ENCODE measurements at regions not wholly inside any gene's neighbourhood (a gene's known extent, or its start where the extent isn't known, plus 50 kb on each side); places are given as distances from the start of the nearest gene placed in this dataset.
"Not testable (repeated sequence)": the region's sequence is repeated elsewhere in the genome, so short reads cannot be mapped to it uniquely, and the experiment has no call there.

DNA sequence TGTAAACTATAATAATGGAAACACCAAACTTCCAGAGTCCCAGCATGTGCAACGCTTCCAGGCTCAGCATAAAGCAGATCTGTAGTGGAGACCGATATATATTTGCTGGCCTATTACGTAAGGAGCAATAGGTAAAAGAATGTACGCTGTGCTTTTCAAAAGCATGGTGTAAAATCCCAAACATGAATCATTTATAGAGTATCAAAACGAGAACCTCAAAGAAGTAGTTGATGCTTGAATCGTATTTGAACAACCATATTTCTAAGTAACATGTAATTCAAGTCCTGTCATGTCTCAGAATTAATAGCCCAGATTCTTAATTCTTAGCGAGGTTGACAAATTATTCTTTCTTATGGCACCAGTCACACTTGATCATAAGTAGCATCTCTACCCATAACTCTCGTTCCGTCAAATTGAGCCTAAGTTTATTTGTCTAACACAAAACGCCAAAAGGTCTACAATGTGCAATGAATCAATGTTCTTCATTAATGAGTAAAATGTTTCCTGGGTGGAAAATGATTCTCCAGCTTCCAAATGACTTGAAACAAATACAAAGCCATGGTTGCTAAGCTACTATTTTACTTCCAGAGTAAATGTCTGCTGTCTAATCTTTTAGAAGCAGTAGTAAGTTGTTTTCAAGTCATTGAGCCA, 811.5 kb upstream of the FRG1 start:
- H3K4me1 Mint-ChIP-seq, result no peaks in the 10 kb centered on the region
- peaks cover 2% of the 10 kb centered on the region for H3K9me3 Mint-ChIP-seq
- H3K27me3 Mint-ChIP-seq, result no peaks in the 10 kb centered on the region
- ATAC-seq, result no peak
- no peaks in the 10 kb centered on the region for H3K36me3 Mint-ChIP-seq
- no peak overlapping the region for H3K27ac Mint-ChIP-seq
- no peak overlapping the region for H3K4me3 Mint-ChIP-seq

DNA sequence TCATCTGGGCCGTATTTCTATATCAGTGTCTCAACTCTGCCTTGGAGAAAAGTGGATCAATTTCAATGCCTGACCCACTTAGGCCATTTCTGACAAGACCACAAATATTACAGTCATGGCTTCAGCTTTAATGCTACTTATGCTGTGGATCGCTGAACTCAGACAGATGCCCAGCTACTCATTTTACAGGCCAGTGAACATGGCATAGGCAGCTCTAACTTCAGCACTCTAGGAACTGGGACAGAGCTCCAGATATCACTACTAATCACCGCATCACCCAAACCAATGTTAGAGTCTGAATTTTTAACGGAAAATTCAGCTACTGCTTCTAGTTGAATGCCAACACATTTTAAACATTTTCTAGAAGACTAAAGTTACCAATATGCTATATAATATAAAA, 809.6 kb upstream of the FRG1 start:
- Mint-ChIP-seq H3K27ac (no peak overlapping the region), H3K27me3 (no peaks in the 10 kb centered on the region), H3K36me3 (no peaks in the 10 kb centered on the region), H3K9me3 (peaks cover 3% of the 10 kb centered on the region), H3K4me3 (no peak overlapping the region), H3K4me1 (no peaks in the 10 kb centered on the region)
- ATAC-seq, result no peak

DNA sequence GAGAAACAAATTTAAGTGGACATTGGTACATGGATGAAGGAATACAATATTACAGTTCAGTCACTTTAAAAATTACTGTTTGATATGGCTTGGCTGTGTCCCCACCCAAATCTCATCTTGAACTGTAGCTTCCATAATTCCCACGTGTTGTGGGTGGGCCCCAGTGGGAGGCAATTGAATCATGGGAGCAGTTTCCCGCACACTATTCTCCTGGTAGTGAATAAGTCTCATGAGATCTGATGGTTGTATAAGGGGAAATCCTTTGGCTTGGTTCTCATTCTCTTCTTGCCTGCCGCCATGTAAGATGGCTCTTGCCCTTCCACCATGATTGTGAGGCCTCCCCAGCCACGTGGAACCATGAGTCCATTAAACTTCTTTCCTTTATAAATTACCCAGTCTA, 804.2 kb upstream of the FRG1 start:
- Mint-ChIP-seq H3K9me3 (peaks cover 3% of the 10 kb centered on the region), H3K4me3 (no peak overlapping the region), H3K4me1 (no peaks in the 10 kb centered on the region), H3K27ac (no peak overlapping the region), H3K36me3 (no peaks in the 10 kb centered on the region), H3K27me3 (no peaks in the 10 kb centered on the region)
- ATAC-seq, result no peak

DNA sequence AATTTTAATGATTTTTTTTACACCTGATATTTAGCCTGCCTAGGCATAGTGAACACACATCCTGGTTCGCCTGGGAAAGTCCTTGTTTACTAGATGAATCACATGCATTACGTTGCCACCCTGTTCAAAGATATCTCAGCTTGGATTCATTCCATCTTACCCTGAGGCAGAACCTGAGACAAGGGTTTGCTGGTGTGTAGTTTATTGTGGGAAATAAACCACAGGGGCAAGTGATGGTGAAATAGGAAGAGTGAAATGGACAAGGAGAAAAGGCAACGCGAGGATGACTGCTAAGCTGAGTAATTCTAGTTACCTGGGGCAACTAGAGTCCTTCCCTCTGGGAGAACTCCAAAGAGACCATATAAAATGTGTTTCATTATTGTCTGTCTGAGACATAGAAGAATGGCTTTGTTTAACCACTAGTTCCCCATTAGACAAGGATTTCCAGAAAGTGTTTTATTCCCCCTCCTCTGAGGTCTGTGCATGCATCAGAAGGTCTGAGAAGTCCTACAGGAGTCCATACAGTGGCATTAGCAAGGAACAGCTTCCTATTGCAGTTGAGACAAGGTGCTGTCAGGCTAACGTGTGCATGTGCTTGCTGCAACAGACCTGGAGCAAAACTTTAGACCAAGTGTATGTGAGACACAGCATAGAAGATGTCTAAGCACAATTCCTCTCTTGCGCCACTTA, 797.3 kb upstream of the FRG1 start:
- H3K36me3 Mint-ChIP-seq, result no peaks in the 10 kb centered on the region
- no peak overlapping the region for H3K27ac Mint-ChIP-seq
- no peak overlapping the region for H3K4me3 Mint-ChIP-seq
- H3K27me3 Mint-ChIP-seq, result no peaks in the 10 kb centered on the region
- no peak for ATAC-seq
- H3K9me3 Mint-ChIP-seq, result no peaks in the 10 kb centered on the region
- H3K4me1 Mint-ChIP-seq, result no peaks in the 10 kb centered on the region

DNA sequence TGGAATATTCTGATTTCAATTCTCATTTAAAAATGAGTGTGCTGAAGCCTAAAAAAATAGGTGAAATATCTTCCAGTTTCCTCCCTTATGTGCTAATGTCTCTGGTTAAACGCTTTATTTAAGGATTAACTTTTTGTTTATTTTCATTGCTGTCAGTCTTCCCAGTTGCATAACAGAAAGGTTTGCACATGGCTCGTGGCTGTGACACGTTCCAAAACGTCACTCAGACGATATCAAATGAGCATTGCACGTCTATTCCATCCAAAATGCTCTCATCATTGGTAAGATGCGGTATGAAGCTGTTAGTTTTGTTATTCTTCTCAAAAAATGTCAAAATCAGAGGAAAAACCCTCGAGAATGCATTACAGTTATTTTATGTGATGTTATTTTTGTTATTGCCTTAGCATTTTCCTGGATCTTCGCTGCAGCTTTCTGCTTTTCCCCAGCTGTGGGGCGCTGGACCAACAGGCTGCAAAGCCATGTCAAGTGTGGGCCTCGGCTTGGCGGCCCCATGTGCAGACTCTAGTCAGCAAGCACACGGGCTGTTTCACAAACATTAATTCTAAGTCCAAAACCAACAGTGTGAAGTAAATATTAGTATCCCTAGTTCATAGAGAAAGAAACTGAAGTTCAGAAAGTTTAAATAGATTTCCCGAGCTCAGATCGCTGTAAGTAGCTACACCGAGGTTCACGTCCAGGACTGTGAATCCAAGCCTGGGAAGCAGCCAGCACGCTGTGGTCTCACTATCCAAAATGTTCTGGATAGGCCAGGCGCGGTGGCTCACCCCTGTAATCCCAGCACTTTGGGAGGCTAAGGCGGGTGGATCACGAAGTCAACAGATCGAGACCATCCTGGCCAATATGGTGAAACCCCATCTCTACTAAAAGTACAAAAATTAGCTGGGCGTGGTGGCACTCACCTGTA, 793.4 kb upstream of the FRG1 start:
- Mint-ChIP-seq H3K36me3 (no peaks in the 10 kb centered on the region), H3K27me3 (no peaks in the 10 kb centered on the region), H3K4me1 (no peaks in the 10 kb centered on the region), H3K27ac (no peak overlapping the region), H3K4me3 (no peak overlapping the region), H3K9me3 (peaks cover 8% of the 10 kb centered on the region)
- no peak for ATAC-seq

DNA sequence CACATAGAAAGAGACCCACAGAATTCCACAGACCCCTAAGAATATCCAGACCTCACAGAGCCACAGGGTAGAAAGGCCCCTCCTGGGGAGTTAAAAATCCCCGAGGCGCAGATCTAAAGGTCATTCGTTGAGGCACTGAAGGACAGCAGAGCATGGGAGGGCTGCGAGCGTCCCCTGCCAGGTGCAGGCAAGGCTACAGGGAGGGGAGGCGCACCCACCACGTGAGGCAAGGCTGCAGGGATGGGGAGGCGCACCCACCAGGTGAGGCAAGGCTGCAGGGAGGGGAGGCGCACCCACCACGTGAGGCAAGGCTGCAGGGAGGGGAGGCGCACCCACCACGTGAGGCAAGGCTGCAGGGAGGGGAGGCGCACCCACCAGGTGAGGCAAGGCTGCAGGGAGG, 785.6 kb upstream of the FRG1 start:
- not testable (repeated sequence) for H3K27ac Mint-ChIP-seq, H3K27me3 Mint-ChIP-seq, H3K4me3 Mint-ChIP-seq, H3K9me3 Mint-ChIP-seq, ATAC-seq, H3K36me3 Mint-ChIP-seq, H3K4me1 Mint-ChIP-seq

DNA sequence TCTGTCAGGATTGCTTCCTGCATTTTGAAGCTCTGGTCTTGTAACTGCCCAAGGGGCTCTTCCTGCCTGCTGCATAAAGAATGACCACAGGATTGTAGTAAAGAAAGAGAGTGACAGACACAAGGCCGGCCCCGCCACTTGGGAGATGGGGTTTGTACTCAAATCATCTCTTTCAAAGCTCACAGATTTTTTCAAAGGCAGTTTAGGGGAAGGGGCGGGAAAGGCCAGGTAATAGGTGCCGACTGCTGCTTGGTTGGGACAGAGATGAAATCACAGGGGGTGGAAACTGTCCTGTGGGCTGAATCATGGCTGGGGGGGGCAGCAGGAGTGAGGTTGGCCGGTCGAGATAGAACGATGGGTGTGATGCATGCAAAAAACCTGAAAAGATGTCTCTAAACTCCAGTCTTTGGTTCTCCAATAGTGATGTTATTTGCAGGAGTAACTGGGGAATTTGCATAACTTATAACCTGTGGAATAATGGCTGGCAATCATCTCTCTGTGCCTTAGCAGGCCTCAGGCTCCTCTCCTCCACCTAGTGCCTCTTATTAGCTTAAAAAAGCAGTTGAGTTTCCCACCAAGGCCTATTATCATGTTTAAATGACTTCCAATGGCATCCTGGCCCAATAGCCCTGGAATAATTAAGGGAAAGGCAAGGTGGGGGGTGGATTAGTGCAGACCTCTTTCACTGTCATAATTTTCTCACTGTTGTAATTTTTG, 778.4 kb upstream of the FRG1 start:
- no peak overlapping the region for H3K27ac Mint-ChIP-seq
- no peaks in the 10 kb centered on the region for H3K36me3 Mint-ChIP-seq
- H3K4me1 Mint-ChIP-seq, result no peaks in the 10 kb centered on the region
- no peak for ATAC-seq
- H3K9me3 Mint-ChIP-seq, result no peaks in the 10 kb centered on the region
- H3K27me3 Mint-ChIP-seq, result no peaks in the 10 kb centered on the region
- H3K4me3 Mint-ChIP-seq, result no peak overlapping the region

DNA sequence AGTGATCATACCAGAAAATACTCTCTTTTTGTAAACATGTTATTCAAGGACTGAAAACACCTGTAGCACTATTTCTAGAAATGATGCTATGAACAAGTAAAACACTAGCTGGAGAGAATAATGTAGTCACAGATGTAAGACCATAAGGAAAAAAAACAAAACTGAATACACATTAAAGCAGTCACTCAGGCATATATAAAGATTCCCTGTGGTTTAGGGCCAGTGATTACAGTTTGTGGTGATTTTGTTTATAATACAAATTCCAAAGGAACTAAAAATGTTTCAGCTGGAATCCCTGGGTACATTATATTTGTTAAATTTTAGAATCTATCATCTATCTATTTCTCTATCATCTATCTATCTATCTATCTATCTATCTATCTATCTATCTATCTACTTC, 777.8 kb upstream of the FRG1 start:
- H3K36me3 Mint-ChIP-seq, result no peaks in the 10 kb centered on the region
- H3K4me3 Mint-ChIP-seq, result no peak overlapping the region
- no peaks in the 10 kb centered on the region for H3K4me1 Mint-ChIP-seq
- no peak for ATAC-seq
- no peak overlapping the region for H3K27ac Mint-ChIP-seq
- H3K27me3 Mint-ChIP-seq, result no peaks in the 10 kb centered on the region
- H3K9me3 Mint-ChIP-seq, result no peaks in the 10 kb centered on the region

DNA sequence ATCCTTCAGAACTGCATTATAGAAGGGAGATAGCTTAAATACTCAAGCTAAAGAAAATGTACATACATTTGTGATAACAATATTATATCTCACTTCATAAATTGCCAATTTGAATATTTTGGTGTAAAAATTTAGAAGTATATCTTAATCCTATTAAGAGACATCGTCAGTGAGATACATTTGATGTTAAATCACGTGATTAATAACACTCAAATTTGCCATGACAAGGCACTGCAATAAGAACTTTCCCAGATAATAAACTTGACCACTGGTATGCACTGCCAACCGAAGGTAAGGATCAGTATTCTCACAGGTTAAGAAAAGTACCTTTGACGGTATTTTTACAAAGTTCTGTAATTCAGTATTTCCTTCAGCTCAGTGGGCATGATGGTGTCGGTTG, 764.7 kb upstream of the FRG1 start:
- Mint-ChIP-seq H3K4me3 (no peak overlapping the region), H3K27ac (no peak overlapping the region), H3K27me3 (no peaks in the 10 kb centered on the region), H3K4me1 (no peaks in the 10 kb centered on the region), H3K36me3 (no peaks in the 10 kb centered on the region), H3K9me3 (peaks cover 4% of the 10 kb centered on the region)
- no peak for ATAC-seq

DNA sequence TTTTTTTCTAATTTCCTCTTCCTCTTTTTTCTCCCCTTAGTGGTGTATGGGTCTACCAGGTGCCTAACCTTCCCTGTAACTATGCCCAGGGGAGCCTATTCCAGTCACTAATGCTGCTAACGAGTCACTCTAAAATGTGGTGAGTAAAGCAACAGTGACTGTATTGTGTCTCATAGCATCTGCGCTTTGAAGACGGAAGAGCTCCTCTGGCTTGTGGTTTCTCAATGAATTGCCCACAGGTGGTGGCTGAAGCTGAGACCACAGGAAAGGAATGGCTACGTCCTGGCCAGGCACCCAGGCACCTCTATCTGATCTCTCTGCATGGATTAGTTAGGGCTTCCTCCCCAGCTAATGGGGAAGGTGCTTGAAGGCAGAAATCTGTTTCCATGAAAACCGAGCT, 763.5 kb upstream of the FRG1 start:
- no peak overlapping the region for H3K4me3 Mint-ChIP-seq
- peaks cover 3% of the 10 kb centered on the region for H3K9me3 Mint-ChIP-seq
- no peak overlapping the region for H3K27ac Mint-ChIP-seq
- no peaks in the 10 kb centered on the region for H3K27me3 Mint-ChIP-seq
- H3K36me3 Mint-ChIP-seq, result no peaks in the 10 kb centered on the region
- no peaks in the 10 kb centered on the region for H3K4me1 Mint-ChIP-seq
- ATAC-seq, result no peak

DNA sequence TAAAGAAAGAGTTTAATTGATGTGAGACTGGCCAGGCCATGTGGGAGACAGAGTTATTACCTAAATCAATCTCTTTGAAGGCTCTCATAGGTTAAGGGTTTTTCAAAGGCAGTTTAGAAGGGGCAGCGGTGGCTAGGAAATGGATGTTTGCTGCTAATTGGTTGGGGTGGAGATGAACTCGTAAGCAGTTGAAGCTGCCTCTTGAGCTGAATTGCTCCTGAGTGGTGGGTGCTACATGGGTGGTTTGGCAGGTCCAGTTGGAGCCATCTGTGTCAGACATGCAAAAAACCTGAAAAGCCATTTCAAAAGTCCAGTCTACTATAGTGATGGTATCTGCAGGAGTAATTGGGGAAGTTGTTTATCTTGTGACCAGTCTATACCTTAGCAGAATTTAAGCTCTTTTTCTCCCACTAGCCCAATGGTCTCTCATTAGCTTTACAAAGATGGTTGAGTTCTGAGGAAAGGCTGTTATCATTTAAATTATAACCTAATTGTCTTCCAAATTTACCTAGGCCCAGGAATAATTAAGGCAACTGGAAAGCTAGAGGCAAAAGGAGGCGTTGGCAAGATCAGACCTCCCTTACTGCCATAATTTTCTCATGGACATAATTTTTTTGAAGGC, 762.4 kb upstream of the FRG1 start:
- no peak overlapping the region for H3K4me3 Mint-ChIP-seq
- peaks cover 3% of the 10 kb centered on the region for H3K9me3 Mint-ChIP-seq
- no peaks in the 10 kb centered on the region for H3K27me3 Mint-ChIP-seq
- no peaks in the 10 kb centered on the region for H3K36me3 Mint-ChIP-seq
- H3K4me1 Mint-ChIP-seq, result no peaks in the 10 kb centered on the region
- H3K27ac Mint-ChIP-seq, result no peak overlapping the region
- no peak for ATAC-seq

DNA sequence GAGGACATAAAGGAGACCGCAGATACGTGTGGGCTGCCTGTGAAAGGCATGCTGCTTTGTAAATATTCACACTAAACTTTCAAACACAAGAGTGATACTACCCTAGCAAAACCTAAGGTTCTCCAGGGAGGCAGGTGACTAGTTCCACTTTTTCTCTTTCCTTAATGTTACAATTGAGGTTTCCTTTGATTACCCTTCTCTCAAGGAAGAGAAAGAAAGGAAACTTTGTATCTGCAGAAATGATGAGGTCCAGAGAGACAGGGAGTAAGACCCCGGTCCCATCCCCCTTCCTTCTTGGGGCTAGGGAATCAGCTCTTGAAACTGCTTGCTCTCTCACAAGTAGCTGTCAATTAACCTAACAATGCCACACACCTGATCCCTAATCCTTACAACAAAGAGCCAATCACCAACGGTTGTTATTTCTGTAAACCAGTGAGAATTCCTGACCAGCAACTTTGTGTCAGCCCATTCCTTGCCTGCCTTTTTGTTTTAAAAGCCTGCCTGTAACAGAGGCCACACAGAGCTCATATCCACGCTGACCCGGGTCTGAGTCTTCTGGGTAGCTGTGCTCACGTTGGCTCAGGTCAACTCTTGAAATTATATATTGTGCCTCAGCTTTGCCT, 754.8 kb upstream of the FRG1 start:
- no peaks in the 10 kb centered on the region for H3K27me3 Mint-ChIP-seq
- H3K9me3 Mint-ChIP-seq, result peaks cover 7% of the 10 kb centered on the region
- no peak overlapping the region for H3K27ac Mint-ChIP-seq
- H3K4me3 Mint-ChIP-seq, result no peak overlapping the region
- no peaks in the 10 kb centered on the region for H3K4me1 Mint-ChIP-seq
- no peaks in the 10 kb centered on the region for H3K36me3 Mint-ChIP-seq
- no peak for ATAC-seq

DNA sequence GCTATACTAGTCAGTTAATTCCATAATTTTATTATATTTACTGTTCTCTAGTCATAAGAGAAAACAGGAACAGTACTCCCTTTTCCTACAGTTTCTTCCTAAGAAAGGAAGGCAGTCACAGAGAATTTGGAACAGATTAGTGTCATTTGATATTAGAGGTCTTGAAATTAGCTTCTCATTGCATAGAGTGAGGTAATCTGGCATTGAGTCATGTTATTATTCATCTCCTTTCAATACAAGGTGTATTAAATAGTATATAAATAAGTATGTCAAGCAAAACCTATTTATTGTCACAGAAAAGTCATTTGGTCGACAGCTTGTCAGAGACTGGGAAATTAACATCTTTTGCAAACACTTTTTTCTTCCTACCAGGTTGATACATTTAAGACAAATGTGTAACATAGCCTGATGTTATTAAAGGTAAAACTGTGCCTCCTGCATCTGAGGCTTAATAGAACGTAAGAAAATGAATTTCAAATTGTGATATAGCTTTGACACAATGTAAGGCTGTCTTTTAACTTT, 753.1 kb upstream of the FRG1 start:
- ATAC-seq, result no peak
- Mint-ChIP-seq H3K27me3 (no peaks in the 10 kb centered on the region), H3K36me3 (no peaks in the 10 kb centered on the region), H3K4me3 (no peak overlapping the region), H3K27ac (no peak overlapping the region), H3K4me1 (no peaks in the 10 kb centered on the region), H3K9me3 (peaks cover 11% of the 10 kb centered on the region)

DNA sequence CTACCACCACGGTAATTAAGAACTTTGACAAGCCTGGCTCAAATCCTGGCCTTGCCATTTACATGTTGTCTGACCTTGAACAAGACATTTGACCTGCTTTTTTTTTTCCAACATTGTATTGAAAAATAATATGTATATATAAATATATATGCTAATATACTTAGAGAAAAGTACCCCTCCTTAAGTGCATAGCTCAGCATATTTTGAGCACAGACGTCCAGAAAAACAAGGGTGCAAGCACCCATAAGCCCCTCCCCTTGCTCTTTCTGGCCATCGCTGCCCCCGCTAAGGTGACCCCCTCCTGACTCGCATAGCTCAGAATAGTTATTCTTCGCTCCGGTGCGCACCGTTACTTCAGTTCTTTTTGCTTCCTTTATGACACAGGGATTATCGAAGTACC, 742.0 kb upstream of the FRG1 start:
- Mint-ChIP-seq H3K27me3 (no peaks in the 10 kb centered on the region), H3K4me1 (peaks cover 7% of the 10 kb centered on the region), H3K4me3 (no peak overlapping the region), H3K9me3 (no peaks in the 10 kb centered on the region), H3K27ac (no peak overlapping the region), H3K36me3 (no peaks in the 10 kb centered on the region)
- ATAC-seq, result no peak
